RWPE2 (cell line): ENCODE measurements at regions not wholly inside any gene's neighbourhood (a gene's known extent, or its start where the extent isn't known, plus 50 kb on each side); places are given as distances from the start of the nearest gene placed in this dataset.

Experiments
- ATAC-seq: fragments of 200-7000 bp; cut with Tn5 transposase; 3 replicates; pipeline ENCODE4 v1.9.1; 2021; ENCODE audit warnings: low read depth
- DNase-seq: peaks from one replicate; pipeline ENCODE4 v3.0.0-alpha.2; 2020; ENCODE audit warnings: low spot score
- H3K27ac ChIP-seq: fragments of 450-650 bp; 2 replicates; pipeline ENCODE4 v1.5.1; 2017; ENCODE audit warnings: mild to moderate bottlenecking; ENCODE audit not compliant: poor library complexity, severe bottlenecking
- H3K27me3 ChIP-seq: fragments of 250-450 bp; sonication (Bioruptor Pico); 2 replicates; pipeline ENCODE4 v1.5.1; 2021; ENCODE audit warnings: mild to moderate bottlenecking, moderate library complexity; ENCODE audit not compliant: insufficient read depth, poor library complexity, severe bottlenecking
- H3K36me3 ChIP-seq: fragments of 250-450 bp; sonication (Bioruptor Pico); 2 replicates; pipeline ENCODE4 v1.5.1; 2020; ENCODE audit warnings: low read depth, mild to moderate bottlenecking, moderate library complexity
- H3K4me1 ChIP-seq: fragments of 250-450 bp; sonication (Bioruptor Pico); 2 replicates; pipeline ENCODE4 v1.5.1; 2021; ENCODE audit warnings: mild to moderate bottlenecking, moderate library complexity; ENCODE audit not compliant: insufficient read depth, poor library complexity, severe bottlenecking
- H3K4me3 ChIP-seq: fragments of 250-450 bp; sonication (Bioruptor Pico); 2 replicates; pipeline ENCODE4 v1.5.1; 2021; ENCODE audit warnings: mild to moderate bottlenecking, moderate library complexity; ENCODE audit not compliant: severe bottlenecking
- H3K9me3 ChIP-seq: fragments of 250-450 bp; sonication (Bioruptor Pico); 2 replicates; pipeline ENCODE4 v1.5.1; 2021; ENCODE audit warnings: mild to moderate bottlenecking, moderate library complexity; ENCODE audit not compliant: severe bottlenecking
- TF ChIP-seq, protein P1 (sequence below): fragments of 450-650 bp; IDR thresholded peaks from one replicate; pipeline ENCODE4 v1.5.1; 2017; ENCODE audit warnings: mild to moderate bottlenecking, moderate library complexity; ENCODE audit not compliant: poor library complexity, severe bottlenecking

DNA sequence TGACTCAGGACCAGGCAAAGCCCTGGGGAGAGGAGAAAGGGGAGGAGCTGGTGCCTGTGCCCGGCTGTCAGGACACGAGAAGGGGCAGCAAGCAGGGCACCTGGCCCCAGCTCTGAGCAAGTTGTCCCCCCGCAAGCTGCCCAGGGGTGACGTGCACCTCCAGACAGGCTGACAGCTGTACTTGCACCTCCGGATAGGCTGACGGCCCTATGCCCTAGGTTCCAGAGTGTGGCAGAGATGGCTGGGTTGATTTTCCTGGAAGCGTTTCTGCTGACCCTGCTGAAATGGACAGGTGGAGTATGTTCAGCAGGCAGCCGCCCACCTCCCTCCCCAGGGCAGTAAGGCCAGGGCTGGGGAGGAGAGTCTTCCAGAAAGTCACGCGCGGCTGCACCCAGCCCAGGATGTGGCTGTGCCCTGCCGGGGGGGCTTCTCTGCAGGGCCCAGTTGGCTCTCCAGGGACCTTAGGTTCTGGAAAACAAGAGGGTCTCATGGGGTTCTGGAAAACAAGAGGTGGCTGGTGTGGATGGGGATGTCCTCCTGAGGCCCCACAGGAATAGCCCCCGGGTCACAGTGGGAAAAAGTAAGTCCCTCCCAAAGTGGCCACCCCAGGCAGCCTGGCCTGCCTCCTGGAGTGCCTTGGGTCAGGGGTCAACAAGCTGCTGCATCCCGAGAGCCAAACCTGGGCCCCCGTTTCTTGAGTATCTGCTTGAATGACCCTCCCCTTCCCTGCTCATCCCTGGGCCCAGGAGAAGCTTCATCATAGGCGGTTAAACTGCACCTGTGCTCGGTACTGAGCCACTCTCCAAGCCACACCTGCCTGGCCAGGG, 71.4 kb upstream of the OTOS start:
- H3K27me3 ChIP-seq = no peaks in the 10 kb centered on the region
- ATAC-seq = no peak
- TF ChIP-seq, protein P1, sequence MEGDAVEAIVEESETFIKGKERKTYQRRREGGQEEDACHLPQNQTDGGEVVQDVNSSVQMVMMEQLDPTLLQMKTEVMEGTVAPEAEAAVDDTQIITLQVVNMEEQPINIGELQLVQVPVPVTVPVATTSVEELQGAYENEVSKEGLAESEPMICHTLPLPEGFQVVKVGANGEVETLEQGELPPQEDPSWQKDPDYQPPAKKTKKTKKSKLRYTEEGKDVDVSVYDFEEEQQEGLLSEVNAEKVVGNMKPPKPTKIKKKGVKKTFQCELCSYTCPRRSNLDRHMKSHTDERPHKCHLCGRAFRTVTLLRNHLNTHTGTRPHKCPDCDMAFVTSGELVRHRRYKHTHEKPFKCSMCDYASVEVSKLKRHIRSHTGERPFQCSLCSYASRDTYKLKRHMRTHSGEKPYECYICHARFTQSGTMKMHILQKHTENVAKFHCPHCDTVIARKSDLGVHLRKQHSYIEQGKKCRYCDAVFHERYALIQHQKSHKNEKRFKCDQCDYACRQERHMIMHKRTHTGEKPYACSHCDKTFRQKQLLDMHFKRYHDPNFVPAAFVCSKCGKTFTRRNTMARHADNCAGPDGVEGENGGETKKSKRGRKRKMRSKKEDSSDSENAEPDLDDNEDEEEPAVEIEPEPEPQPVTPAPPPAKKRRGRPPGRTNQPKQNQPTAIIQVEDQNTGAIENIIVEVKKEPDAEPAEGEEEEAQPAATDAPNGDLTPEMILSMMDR = no peak

DNA sequence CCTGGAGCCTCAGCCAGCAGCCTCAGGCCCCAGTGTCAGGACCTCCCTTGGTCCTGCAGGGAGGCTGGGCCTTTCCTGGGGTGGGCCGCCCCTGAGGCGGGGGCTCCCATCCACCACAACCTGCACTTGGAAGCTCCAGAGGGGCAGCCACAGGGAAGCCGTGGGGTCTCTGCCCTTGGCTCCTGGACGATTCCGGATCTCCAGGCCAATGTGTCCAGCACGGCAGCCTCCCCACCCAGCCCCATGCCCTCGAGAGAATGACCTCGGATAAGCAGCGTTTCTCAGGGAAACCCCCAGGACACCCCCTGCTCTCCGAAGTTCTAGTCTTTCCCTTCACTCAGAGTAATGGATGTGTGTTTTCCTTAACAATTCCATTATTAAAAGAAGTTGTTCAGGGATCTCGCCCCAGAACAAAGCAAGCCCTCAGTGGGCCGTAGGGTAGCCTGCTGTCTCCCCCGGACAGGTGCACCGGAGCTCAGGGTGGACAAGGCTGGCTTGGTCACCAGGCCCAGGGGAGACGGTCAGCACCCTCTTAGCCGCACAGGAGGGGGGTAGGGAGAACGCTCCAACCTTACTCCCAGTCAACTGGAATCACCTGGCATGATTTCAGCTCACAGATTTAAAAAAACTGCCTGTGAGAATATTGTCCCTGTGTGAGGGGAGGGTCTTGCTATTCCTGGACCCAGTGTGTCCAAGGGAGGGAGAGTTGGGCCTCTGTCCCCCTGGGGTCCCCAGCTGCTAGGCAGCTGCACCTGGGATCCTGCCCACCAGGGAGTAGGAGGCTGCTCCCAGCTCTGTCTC, 72.2 kb upstream of the OTOS start:
- ATAC-seq (no peak), DNase-seq (no peak)
- TF ChIP-seq, protein P1 = no peak
- Histone ChIP-seq H3K27ac (no peak overlapping the region), H3K36me3 (no peaks in the 10 kb centered on the region), H3K4me1 (no peaks in the 10 kb centered on the region), H3K27me3 (no peaks in the 10 kb centered on the region), H3K4me3 (no peak overlapping the region), H3K9me3 (no peaks in the 10 kb centered on the region)

More for the DNA sequence above, 71.4 kb upstream of the OTOS start:
- no peaks in the 10 kb centered on the region for H3K4me1 ChIP-seq
- no peak overlapping the region for H3K27ac ChIP-seq
- no peak for DNase-seq
- H3K4me3 ChIP-seq = no peak overlapping the region
- H3K9me3 ChIP-seq = no peaks in the 10 kb centered on the region
- H3K36me3 ChIP-seq = no peaks in the 10 kb centered on the region

DNA sequence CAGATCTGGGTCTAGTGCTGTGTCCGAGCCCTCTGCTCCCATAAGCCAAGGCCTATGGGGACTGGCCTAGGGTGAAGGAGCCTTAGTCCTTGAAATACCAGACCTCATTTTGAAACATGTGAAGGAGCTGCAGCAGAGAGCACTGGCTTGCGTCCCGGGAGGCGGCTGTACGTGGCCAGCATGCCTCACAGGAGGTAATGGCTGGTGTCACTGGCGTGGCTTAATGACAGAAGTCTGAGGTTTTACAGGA, 72.7 kb upstream of the OTOS start:
- Histone ChIP-seq H3K9me3 (no peaks in the 10 kb centered on the region), H3K4me3 (no peak overlapping the region), H3K27ac (no peak overlapping the region), H3K4me1 (no peaks in the 10 kb centered on the region), H3K27me3 (no peaks in the 10 kb centered on the region), H3K36me3 (no peaks in the 10 kb centered on the region)
- ATAC-seq = no peak
- no peak for DNase-seq
- TF ChIP-seq, protein P1 = no peak

DNA sequence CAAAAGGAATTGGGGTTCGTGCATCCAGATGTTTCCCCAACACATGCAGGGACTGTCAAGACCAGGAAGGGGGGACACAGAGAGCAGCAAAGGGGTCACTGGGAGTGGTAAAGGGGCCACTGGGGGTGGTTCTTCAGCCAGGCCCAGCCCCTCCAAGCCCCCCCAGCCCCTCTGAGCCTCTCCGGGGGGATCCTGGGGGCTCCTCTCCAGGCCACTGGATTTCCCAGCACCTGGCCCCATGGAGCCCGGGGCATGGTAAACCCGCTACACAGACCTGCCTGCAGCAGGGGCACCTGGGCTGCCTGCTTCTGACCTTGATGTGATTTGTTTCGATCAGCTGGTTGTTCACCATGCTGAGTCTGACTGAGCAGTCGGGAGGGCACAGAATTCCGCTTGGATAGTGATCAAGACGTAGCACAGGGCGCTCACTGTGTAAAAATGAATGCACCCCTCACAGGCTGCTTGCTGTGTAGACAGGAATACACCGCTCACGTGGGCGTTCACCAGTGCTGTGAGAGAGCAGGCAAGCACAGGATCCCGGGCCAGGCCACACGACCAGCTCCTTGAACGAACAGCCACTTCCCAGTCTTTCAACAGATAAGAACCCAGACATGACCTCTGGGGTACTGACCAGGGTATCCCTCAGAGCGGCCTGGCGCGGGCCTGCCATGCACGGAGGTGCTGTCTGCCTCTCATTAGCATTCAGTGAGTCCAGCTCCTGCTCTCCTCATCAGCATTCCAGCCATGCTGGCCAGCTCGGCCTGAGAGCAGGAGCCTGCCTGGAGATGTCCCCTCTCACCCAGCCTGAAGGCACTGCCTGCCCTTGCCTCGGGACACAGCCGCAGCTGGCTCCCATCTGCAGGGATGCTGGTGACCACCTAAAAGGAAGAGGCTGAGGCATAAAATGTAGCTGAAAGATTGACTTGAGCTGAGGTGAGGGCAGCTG, 73.3 kb upstream of the OTOS start:
- no peaks in the 10 kb centered on the region for H3K36me3 ChIP-seq
- no peaks in the 10 kb centered on the region for H3K4me1 ChIP-seq
- no peak overlapping the region for H3K27ac ChIP-seq
- no peak overlapping the region for H3K4me3 ChIP-seq
- DNase-seq = no peak
- TF ChIP-seq, protein P1 = no peak
- no peak for ATAC-seq
- no peaks in the 10 kb centered on the region for H3K9me3 ChIP-seq
- no peaks in the 10 kb centered on the region for H3K27me3 ChIP-seq
